ENCODE measurements at regions not wholly inside any gene's neighbourhood (a gene's known extent, or its start where the extent isn't known, plus 50 kb on each side); places are given as distances from the start of the nearest gene placed in this dataset.

GRCh38 chr14:23787436-23787835, 151.3 kb downstream of the DHRS2 start:
- Mint-ChIP-seq H3K27me3 (peaks cover 58% of the 10 kb centered on the region), H3K9me3 (no peaks in the 10 kb centered on the region), H3K36me3 (ENCODE audit: low read depth) (no peaks in the 10 kb centered on the region), H3K27ac (no peak overlapping the region), H3K4me3 (no peak overlapping the region), H3K4me1 (ENCODE audit: low read depth) (peaks cover 6% of the 10 kb centered on the region)
- DNase-seq = no peak

DNA sequence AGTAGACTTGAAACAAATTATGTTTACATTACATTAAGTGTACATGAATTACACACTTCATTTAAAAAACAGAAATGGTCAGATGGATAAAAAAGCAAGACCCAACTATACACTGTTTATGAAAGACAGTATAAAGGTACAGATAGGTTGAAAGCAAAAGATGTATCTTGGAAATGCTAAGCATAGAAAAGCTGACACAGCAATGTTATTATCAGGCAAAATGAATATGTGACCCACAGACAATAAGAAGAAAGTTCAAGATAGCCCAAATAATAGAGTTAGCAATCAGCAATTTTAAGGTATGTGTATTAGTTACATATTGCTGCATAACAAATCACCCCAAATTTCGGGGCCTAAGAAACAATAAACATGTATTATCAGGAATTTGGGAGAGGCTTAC, 153.5 kb downstream of the DHRS2 start:
- peaks cover 6% of the 10 kb centered on the region for H3K4me1 Mint-ChIP-seq (ENCODE audit: low read depth)
- H3K9me3 Mint-ChIP-seq = no peaks in the 10 kb centered on the region
- H3K27me3 Mint-ChIP-seq = peaks cover 52% of the 10 kb centered on the region
- no peaks in the 10 kb centered on the region for H3K36me3 Mint-ChIP-seq (ENCODE audit: low read depth)
- H3K4me3 Mint-ChIP-seq = no peak overlapping the region
- H3K27ac Mint-ChIP-seq = no peak overlapping the region
- no peak for DNase-seq

DNA sequence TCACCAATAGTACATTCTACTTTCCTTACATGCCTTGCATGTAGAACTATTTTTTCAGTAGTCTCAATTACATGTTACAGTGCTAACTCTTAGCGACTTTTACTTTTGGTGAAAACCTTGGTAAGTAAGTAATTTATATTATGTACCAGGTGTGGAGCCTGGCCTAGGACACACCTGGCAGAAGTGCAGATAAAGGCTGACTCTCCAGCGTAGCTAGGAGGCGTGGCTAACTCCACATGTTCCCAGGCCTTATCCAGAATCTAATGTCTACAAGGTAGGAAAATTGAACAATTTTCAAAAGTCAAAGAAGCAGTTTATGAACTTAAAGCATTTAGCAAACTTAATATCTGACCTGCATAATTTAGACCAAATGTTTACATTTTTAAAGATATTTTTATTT, 157.4 kb downstream of the DHRS2 start:
- no peak for DNase-seq
- H3K9me3 Mint-ChIP-seq = no peaks in the 10 kb centered on the region
- H3K4me1 Mint-ChIP-seq (ENCODE audit: low read depth) = no peaks in the 10 kb centered on the region
- no peak overlapping the region for H3K4me3 Mint-ChIP-seq
- H3K27me3 Mint-ChIP-seq = peaks cover 36% of the 10 kb centered on the region
- no peak overlapping the region for H3K27ac Mint-ChIP-seq
- H3K36me3 Mint-ChIP-seq (ENCODE audit: low read depth) = no peaks in the 10 kb centered on the region

GRCh38 chr14:23800811-23801210, 152.8 kb upstream of the DHRS4 start:
- H3K4me3 Mint-ChIP-seq = no peak overlapping the region
- H3K9me3 Mint-ChIP-seq = peaks cover 13% of the 10 kb centered on the region
- no peaks in the 10 kb centered on the region for H3K36me3 Mint-ChIP-seq (ENCODE audit: low read depth)
- H3K27me3 Mint-ChIP-seq = peaks cover 23% of the 10 kb centered on the region
- DNase-seq = no peak
- no peak overlapping the region for H3K27ac Mint-ChIP-seq
- H3K4me1 Mint-ChIP-seq (ENCODE audit: low read depth) = no peaks in the 10 kb centered on the region

- H3K9me3 Mint-ChIP-seq = peaks cover 15% of the 10 kb centered on the region
These were observed 151.8 kb upstream of the DHRS4 start for GRCh38 chr14:23801766-23802165.

DNA sequence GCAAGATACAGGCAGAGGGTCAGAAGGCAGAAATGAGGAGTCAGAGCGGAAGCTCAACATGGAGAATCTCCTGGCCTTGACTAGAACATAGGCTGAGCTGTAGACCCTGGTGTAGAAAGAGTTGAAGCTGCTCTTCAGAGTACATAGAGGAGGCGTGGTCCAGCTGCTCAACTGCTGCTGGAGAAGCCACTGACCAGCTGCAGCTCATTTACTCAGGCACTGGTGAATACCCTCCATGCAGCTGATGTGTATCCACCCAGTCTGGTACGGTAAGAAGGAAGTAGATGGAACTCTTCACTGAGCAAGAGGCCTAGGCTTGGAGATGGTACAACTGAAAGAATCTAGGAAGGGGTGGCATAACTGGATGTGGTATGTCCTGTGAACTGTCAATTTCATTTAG, 148.8 kb upstream of the DHRS4 start:
- Mint-ChIP-seq H3K4me3 (no peak overlapping the region), H3K27ac (no peak overlapping the region), H3K9me3 (peaks cover 15% of the 10 kb centered on the region)

More at GRCh38 chr14:23801766-23802165, 151.8 kb upstream of the DHRS4 start:
- DNase-seq = no peak
- Mint-ChIP-seq H3K27me3 (peaks cover 23% of the 10 kb centered on the region), H3K4me1 (ENCODE audit: low read depth) (no peaks in the 10 kb centered on the region), H3K36me3 (ENCODE audit: low read depth) (no peaks in the 10 kb centered on the region), H3K27ac (no peak overlapping the region), H3K4me3 (no peak overlapping the region)

DNA sequence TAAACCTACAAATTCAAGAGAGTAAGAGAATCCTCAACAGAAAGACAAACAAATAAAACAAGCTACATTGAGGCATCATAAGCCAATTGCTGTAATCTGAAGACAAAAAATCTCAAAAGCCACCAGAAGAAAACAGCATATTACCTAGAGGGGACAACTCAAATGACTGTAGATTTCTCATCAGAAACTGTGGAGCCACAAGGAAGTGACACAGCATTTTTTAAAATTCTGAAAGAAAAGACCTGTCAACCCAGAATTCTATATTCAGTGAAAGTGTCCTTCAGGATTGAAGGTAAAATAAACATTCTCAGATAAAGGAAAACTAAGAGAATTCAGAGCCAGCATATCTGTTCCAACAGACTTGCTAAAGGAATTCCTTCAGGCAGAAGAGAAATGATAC, 147.8 kb upstream of the DHRS4 start:
- H3K36me3 Mint-ChIP-seq (ENCODE audit: low read depth) = no peaks in the 10 kb centered on the region
- H3K27me3 Mint-ChIP-seq = peaks cover 6% of the 10 kb centered on the region
- H3K4me1 Mint-ChIP-seq (ENCODE audit: low read depth) = no peaks in the 10 kb centered on the region
- H3K27ac Mint-ChIP-seq = no peak overlapping the region
- no peak for DNase-seq
- H3K4me3 Mint-ChIP-seq = no peak overlapping the region
- H3K9me3 Mint-ChIP-seq = peaks cover 15% of the 10 kb centered on the region

More for the DNA sequence above, 148.8 kb upstream of the DHRS4 start:
- DNase-seq = no peak
- H3K27me3 Mint-ChIP-seq = peaks cover 8% of the 10 kb centered on the region
- no peaks in the 10 kb centered on the region for H3K36me3 Mint-ChIP-seq (ENCODE audit: low read depth)
- H3K4me1 Mint-ChIP-seq (ENCODE audit: low read depth) = no peaks in the 10 kb centered on the region

GRCh38 chr14:23814527-23815256, 138.9 kb upstream of the DHRS4 start:
- Mint-ChIP-seq H3K4me3 (no peak overlapping the region), H3K36me3 (ENCODE audit: low read depth) (no peaks in the 10 kb centered on the region), H3K9me3 (peaks cover 6% of the 10 kb centered on the region), H3K4me1 (ENCODE audit: low read depth) (no peaks in the 10 kb centered on the region), H3K27me3 (peaks cover 15% of the 10 kb centered on the region), H3K27ac (no peak overlapping the region)
- no peak for DNase-seq

DNA sequence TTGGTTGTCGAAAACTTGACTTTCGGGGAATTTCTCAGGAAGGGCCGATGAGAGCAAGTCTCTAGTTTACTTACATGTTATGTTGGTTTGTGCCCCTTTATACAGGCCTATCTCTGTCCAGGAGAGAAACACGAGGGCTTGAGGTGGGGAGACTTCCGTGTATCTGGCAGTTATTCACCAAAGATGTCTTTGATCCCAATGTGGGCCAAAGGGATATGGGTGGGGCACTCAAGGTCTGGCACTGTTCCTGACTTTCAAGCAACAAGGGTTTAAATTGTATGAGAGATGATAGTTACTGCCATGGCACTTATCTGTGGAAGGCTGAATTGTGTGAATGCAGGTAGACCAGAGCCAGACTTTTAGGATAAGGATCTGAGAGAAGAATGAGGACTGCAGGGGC, 137.2 kb upstream of the DHRS4 start:
- no peak for DNase-seq
- H3K27me3 Mint-ChIP-seq = peaks cover 12% of the 10 kb centered on the region
- no peaks in the 10 kb centered on the region for H3K36me3 Mint-ChIP-seq (ENCODE audit: low read depth)
- no peak overlapping the region for H3K27ac Mint-ChIP-seq
- peaks cover 6% of the 10 kb centered on the region for H3K9me3 Mint-ChIP-seq
- H3K4me1 Mint-ChIP-seq (ENCODE audit: low read depth) = no peaks in the 10 kb centered on the region
- no peak overlapping the region for H3K4me3 Mint-ChIP-seq

- H3K36me3 Mint-ChIP-seq (ENCODE audit: low read depth) = no peaks in the 10 kb centered on the region
- H3K27me3 Mint-ChIP-seq = peaks cover 12% of the 10 kb centered on the region
- H3K4me1 Mint-ChIP-seq (ENCODE audit: low read depth) = no peaks in the 10 kb centered on the region
- no peak overlapping the region for H3K4me3 Mint-ChIP-seq
- H3K9me3 Mint-ChIP-seq = peaks cover 6% of the 10 kb centered on the region
- no peak overlapping the region for H3K27ac Mint-ChIP-seq
- no peak for DNase-seq
These were observed 136.3 kb upstream of the DHRS4 start for GRCh38 chr14:23817164-23817767.

- DNase-seq = no peak
- Mint-ChIP-seq H3K9me3 (no peaks in the 10 kb centered on the region), H3K4me3 (no peak overlapping the region), H3K27ac (no peak overlapping the region), H3K27me3 (peaks cover 8% of the 10 kb centered on the region), H3K36me3 (ENCODE audit: low read depth) (no peaks in the 10 kb centered on the region), H3K4me1 (ENCODE audit: low read depth) (no peaks in the 10 kb centered on the region)
These were observed 126.3 kb upstream of the DHRS4 start for GRCh38 chr14:23827100-23827892.

- DNase-seq = no peak
- H3K9me3 Mint-ChIP-seq = no peaks in the 10 kb centered on the region
- no peak overlapping the region for H3K4me3 Mint-ChIP-seq
- H3K36me3 Mint-ChIP-seq (ENCODE audit: low read depth) = no peaks in the 10 kb centered on the region
- no peaks in the 10 kb centered on the region for H3K4me1 Mint-ChIP-seq (ENCODE audit: low read depth)
- no peak overlapping the region for H3K27ac Mint-ChIP-seq
- H3K27me3 Mint-ChIP-seq = peaks cover 8% of the 10 kb centered on the region
These were observed 125.6 kb upstream of the DHRS4 start for GRCh38 chr14:23828001-23828400.

- no peaks in the 10 kb centered on the region for H3K4me1 Mint-ChIP-seq (ENCODE audit: low read depth)
- H3K27ac Mint-ChIP-seq = no peak overlapping the region
- H3K9me3 Mint-ChIP-seq = no peaks in the 10 kb centered on the region
- no peak for DNase-seq
- no peak overlapping the region for H3K4me3 Mint-ChIP-seq
- no peaks in the 10 kb centered on the region for H3K36me3 Mint-ChIP-seq (ENCODE audit: low read depth)
- peaks cover 8% of the 10 kb centered on the region for H3K27me3 Mint-ChIP-seq
These were observed 125.0 kb upstream of the DHRS4 start for GRCh38 chr14:23828616-23829015.

DNA sequence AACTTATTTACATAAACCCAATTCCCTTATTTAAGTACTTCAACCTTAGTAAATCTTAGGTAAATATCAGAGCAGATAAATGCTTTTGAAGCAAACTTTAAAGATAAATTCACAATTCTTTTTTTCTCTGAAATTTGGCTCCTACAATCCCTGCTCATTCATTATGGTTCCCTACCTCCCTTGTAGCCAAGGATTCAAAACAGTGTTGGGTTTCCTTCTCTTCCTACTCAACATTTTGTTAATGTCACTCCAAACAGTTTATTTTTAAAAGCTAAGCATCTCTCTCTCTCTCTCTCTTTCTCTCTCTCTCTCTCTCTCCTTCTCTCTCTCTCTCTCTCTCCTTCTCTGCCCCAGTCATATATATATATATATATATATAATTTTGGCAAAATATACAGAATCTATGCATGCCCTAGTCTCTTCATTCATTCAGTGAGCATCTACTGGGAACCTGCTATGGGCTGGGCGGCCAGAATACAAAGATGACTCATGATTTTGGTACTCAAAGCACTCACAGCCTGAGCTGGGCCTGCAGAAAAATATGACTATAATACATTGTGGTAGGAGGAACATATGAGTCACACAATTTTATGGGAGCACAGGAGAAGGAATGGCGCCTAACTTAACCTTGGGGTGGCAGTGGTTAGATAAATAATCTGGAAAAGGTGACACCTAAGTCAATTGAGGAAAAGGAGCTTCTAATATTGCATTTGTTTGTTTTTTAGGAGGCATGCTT, 123.7 kb upstream of the DHRS4 start:
- no peak for DNase-seq
- no peaks in the 10 kb centered on the region for H3K36me3 Mint-ChIP-seq (ENCODE audit: low read depth)
- no peak overlapping the region for H3K4me3 Mint-ChIP-seq
- H3K27ac Mint-ChIP-seq = no peak overlapping the region
- H3K27me3 Mint-ChIP-seq = peaks cover 8% of the 10 kb centered on the region
- H3K9me3 Mint-ChIP-seq = no peaks in the 10 kb centered on the region
- no peaks in the 10 kb centered on the region for H3K4me1 Mint-ChIP-seq (ENCODE audit: low read depth)

All from activated T-cell treated with anti-CD3 and anti-CD28 coated beads, Interleukin-2, amount 50 U/mL, for 24 hours (primary cell).